T-helper 2 cell treated with Interferon-gamma antibody and Interleukin-4, amounts not matched to agents 100 ng/mL and 5 ng/mL, for 36 hours (primary cell): ENCODE measurements at regions not wholly inside any gene's neighbourhood (a gene's known extent, or its start where the extent isn't known, plus 50 kb on each side); places are given as distances from the start of the nearest gene placed in this dataset.
"Not testable (repeated sequence)": the region's sequence is repeated elsewhere in the genome, so short reads cannot be mapped to it uniquely, and the experiment has no call there.

Experiments used
- intact Hi-C: fragments of 100-400 bp; cut with micrococcal nuclease; formaldehyde crosslinking; loops from one replicate; pipeline ENCODE4 v1.15.1; 2023

DNA sequence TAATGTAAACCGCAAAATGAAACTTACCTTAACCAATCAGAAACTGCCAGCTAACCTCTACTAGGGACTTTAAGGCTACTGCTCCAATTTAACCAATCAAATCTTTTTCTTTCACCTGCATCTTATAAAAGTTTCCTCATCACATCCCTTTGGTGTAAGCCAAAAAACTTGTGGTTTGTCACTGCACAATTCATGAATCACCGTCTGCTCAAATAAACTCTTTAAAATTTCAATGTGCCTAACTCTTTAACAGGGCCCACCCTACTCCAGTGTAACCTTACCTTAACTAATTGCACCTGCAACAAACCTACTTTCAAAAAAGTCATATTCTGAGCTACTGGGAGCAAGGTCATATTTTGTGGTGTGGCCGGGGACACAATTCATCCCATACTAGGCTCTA lies 172.2 kb upstream of the GRAMD2B start:
- intact Hi-C loops = no loop called here

- intact Hi-C loops = no loop called here
Measured at GRCh38 chr5:126253406-126253805, 169.8 kb upstream of the GRAMD2B start.

DNA sequence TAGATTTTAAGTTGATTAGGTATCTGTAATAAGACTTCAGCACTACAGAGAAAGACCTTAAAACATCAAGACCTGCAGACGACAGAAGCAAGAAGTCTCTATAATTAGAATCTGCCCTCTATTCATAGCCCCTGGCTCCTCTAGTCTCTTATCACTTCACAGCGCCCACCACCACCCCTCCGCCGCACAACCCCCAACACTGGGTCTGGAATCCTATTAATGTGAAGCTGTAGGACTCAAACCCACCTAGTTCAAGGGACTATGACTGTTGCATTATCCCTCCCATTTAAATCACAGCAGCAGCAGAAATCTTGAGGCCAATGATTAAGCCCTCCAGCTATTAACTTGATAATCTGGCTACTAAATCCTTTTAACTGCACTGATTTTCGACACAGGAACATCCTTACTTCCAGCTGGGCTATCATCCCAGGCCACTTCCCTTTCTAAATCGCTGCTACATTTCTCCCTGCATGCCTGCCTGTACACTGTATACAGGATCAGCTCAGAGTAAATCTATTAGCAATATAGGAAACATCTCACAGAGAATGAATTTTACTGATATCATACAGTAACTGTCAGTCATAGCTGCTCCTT lies 159.5 kb upstream of the GRAMD2B start:
- intact Hi-C loops = no loop called here

DNA sequence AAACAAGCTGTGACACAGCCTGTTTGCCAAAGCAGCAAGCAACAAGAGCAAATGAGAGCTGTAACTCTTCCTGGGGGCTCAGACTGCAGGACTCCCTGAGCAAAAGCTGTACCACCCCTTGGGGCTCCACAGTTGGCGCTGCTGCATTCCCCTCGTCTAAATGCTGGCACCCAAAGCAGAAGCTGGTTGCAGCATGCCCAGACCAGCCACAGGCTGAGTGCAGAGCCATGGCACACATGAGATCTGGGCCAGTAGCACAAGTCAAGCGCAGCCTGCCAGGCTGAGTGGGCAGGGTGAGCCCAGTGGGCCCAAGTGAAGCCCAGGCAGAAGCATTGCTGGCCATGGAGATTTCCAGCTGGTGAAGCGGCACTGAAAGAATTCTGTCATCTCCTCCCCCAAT lies 157.3 kb upstream of the GRAMD2B start:
- intact Hi-C loops = no loop called here

DNA sequence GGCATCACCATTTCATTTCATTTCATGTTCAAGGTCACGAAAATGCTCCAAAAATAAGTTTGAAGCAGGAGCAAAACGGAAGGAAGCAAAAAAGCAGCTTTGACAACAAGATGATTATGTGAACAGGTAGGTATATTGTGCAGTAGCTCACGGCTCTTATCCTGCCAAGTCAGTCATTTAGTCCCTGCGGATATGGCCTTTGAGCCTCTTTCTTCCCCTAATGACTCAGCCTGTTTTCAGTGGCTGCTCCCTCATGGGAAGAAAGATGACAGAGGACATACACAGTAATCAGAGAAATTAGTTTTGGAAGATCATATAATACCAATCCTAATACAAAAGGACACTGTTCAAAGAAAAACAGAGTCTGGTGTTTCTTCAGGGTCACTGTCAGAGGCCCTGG lies 155.8 kb upstream of the GRAMD2B start:
- intact Hi-C loops = no loop called here

DNA sequence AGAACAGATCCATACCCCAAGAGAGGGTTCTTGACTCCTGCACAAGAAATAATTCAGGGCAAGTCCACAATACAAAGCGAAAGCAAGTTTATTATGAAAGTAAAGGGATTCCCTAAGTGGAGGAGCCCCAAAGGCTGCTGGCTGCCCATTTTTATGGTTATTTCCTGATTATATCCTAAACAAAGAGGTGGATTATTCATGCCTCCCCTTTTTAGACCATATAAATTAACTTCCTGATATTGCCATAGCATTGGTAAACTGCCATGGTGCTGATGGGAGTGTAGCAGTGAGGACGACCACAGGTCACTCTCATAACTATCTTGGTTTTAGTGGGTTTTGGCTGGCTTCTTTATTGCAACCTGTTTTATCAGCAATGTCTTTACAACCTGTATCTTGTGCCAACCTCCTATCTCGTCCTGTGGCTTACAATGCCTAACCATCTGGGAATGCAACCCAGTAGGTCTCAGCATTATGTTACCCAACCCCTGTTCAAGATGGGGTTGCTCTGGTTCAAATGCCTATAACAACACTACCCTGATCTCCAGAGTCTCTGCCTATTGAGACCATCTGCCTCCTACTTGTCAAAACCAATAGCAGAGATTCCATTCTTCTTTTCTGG lies 154.4 kb upstream of the GRAMD2B start:
- intact Hi-C loops = no loop called here

DNA sequence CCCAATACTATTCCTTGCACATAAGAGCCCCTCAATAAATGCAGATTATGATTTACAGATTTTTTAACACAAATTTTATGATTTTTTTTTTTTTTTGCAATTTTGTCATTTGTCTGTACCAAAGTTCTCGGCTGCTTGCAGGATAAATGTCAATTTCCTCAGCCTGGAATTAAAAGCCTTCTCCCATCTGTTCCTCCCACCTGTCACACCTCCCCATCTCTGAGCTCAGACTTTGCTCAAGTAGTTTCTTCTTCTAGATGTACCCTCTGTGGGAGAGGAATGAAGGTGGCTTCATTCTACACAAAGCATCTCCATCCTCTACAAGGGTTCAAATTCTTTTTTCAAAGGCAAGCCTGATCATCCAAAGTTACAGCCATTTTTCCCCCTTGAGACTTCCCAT lies 153.7 kb upstream of the GRAMD2B start:
- intact Hi-C loops = no loop called here

DNA sequence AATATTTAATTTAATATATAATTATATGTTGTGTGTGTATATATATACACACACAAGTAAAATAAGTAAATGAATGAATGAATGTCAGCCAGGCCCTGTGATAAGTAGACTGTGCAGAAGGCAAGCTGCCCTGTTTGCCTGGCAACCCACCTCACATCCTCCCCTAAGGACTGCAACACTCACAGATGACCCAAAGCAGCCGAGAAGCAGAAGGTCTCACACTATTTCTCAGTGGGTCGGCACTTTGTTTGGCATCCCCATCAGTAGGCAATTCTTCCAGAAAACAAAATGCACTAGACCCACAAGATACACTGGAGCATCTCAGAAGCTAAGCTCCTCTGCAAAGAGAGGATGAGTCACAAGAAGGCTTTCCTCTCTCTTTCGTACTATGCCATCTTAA lies 152.1 kb upstream of the GRAMD2B start:
- intact Hi-C loops = no loop called here

DNA sequence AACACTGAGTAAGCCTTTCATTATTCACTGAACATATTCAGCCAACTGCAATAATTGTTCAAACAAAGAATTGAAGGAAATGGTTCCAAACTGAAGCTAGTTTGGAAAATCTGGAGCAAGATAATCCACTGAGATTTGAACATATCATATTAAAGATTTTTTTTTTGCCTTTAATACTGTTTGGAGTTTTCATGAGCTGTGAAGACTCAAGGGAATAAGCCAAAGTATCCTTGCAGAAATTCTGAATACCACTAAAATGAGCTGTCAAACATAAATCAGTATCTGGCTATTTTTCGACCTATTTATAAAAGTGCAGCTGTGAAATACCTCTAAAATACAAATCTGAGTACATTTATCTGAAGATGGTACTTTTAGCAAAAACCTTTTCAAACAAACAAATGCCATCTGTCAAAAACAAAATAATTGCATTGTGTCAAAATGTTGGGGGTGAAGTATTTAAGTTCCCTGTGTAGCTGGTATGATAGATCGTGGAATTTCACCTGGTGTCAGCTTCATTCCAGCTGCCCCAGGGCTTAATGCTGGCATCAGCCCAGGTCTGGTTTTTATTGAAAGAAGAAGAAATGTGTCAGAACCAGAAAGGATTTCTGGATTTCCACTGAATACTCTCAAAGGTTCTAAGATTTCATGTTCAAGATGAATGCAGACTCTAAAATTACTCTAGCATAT lies 149.0 kb upstream of the GRAMD2B start:
- intact Hi-C loops = no loop called here

DNA sequence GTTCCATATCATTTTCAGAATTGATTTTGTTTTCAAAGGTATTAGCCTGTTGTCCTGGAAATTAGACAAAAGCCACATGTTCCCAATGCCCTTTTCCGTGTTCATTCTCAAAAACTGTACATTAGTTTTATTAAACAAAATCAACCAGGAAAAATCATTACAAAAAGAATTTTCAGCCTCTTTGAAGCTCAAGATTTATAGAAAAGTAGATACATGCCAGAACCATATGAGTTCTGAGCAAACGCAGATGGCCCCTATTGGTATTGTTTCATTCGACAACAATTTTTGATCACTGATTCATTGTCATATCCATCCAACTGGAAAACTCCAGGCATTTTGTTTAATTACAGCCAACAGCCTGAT lies 148.5 kb upstream of the GRAMD2B start:
- intact Hi-C loops = no loop called here

DNA sequence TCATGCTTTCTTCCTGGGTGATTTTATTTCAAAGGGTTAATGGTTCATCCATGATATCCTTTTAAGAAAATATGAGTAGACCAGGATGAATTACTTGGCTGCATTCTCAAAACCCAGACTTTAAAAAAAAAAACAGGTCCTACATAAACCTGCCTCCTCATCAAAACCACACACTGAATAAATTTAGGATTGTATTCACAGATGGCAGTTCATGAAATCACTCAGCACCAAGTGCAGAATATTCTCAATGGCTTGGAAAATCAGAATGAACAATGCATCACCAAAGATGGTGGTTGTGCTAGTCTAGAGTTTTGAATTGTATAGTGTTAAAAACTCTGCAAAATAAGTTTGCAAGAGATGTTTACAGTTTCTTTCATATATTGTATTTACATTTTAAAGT lies 145.4 kb upstream of the GRAMD2B start:
- intact Hi-C loops = no loop called here

- intact Hi-C loops = no loop called here
Measured at GRCh38 chr5:126280343-126280742, 142.9 kb upstream of the GRAMD2B start.

DNA sequence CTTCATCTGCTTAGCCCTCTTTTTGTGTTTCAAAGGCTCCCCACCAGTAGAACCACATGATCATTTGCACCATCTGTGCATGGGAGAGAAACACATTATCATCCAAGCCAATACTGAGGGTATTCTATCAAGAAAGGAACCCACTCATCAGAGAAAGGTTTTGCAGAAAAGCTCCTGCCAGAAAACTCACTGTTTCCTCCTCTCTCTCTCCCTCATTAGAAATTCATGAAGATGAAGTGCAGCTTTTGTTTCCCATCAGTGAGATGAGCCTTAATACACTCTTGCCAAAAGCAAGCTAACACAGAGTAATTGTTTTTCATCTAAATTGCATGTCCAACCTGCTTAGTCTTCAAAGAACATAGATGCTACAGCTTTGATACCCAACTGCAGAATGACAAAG lies 142.4 kb upstream of the GRAMD2B start:
- intact Hi-C loops = no loop called here

GRCh38 chr5:126284977-126285696 lies 138.1 kb upstream of the GRAMD2B start:
- intact Hi-C loops = no loop called here

- intact Hi-C loops = not testable (repeated sequence)
Measured at GRCh38 chr5:126296121-126296520, 127.1 kb upstream of the GRAMD2B start.

- intact Hi-C loops = no loop called here
Measured at GRCh38 chr5:126300293-126300692, 122.9 kb upstream of the GRAMD2B start.

GRCh38 chr5:126301056-126301455 lies 122.2 kb upstream of the GRAMD2B start:
- intact Hi-C loops = no loop called here

DNA sequence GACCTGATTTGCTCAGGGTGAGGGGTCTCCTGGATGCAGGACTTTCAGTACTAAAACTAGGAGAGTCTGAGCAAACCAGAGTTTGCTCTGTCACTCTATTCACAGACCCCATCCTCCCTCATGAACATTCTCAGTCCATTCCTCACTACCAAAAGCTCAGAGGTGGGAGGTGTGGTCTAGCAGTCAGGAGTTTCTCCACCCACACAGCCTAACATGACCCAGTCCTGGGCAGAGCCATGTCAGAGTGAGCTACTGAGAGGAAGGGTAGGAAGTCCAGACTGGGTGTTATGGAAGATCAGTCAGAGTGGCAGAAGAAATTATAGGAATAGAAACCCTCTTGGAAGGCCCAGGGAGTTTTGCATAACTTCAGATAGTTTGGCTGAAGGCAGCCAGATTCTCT lies 113.3 kb upstream of the GRAMD2B start:
- intact Hi-C loops = no loop called here

- intact Hi-C loops = no loop called here
Measured at GRCh38 chr5:126311766-126312165, 111.4 kb upstream of the GRAMD2B start.

DNA sequence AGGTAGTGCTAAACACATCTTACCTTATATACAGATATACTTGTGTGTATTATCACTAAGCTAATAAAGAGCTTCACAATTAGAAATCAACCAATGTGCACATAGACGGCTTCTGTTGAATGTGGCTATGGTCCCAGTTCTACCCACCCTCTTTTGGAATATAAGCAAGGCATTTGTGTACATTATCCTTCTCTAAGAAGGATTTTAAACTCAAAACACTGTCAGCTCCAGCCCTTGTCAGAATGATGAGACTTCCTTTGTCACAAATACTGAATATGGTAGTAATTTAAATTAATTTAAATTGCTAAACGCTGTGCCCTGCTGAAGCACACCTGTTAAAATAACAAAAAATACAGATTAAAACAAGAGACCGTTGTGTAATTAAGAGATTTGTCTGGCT lies 107.9 kb upstream of the GRAMD2B start:
- intact Hi-C loops = no loop called here

DNA sequence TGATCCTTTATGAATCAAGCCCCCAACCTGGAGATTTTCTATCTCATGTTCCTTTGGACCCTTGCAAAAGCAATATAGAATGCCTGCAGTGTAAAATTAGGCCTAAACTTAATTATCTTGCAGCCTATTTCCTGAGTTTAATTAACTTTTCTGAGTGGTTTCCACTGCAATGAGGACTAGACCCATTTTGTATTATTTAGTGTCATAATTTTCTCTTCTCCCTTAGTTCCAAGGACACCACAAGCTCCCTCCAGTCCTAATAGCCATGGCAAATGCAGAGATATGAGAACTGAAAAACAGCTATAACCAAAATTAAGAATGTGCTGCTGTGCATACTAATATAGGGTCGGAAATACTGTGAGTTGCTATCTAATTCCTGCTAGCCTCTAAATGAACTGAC lies 90.9 kb upstream of the GRAMD2B start:
- intact Hi-C loops = no loop called here

DNA sequence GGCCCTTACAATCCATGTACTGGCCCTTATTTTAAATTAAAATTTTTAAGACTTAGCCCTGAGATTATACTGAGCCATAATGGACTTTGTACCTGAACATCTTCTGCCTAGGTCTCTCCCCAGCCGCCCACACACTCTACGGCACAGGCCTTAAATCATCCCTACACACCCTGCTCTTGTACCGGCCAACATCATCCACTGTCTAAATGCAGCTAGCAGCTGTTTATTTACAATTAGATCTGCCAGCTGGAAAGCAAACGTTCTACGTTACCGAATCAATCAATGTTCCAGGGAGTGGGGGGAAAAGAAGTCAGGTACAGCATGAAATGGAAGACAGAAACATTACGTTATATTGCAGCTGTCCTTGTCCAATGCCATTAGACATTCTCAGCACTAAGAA lies 88.4 kb upstream of the GRAMD2B start:
- intact Hi-C loops = loop anchor here (5.0 kb wide), 1 partner anchor 168 kb away; no protein-coding TSS in a partner anchor
